ENCODE measurements at regions not wholly inside any gene's neighbourhood (a gene's known extent, or its start where the extent isn't known, plus 50 kb on each side); places are given as distances from the start of the nearest gene placed in this dataset.

- ATAC-seq (ENCODE audit: poor library complexity): no peak
- intact Hi-C loops (cut with DNase I): loop anchor here (2.0 to 5.0 kb wide), 3 partner anchors 45 to 125 kb away; partner anchors contain the start of gene CSNK1A1
- DNase-seq: no peak
These were observed 62.9 kb upstream of the IL17B start for GRCh38 chr5:149441986-149442385.

- DNase-seq (no peak), ATAC-seq (ENCODE audit: poor library complexity) (no peak)
- intact Hi-C loops (cut with DNase I): loop anchor here (5.0 kb wide), 2 partner anchors 46 to 126 kb away; no protein-coding TSS in a partner anchor
These were observed 62.2 kb upstream of the IL17B start for GRCh38 chr5:149441194-149441753.

- DNase-seq (no peak), ATAC-seq (ENCODE audit: poor library complexity) (no peak)
- intact Hi-C loops (cut with DNase I): loop anchor here (5.0 kb wide), 2 partner anchors 47 to 127 kb away; no protein-coding TSS in a partner anchor
These were observed 60.9 kb upstream of the IL17B start for GRCh38 chr5:149439899-149440542.

- ATAC-seq (ENCODE audit: poor library complexity) (no peak), DNase-seq (no peak)
- intact Hi-C loops (cut with DNase I): no loop called here
These were observed 59.6 kb upstream of the IL17B start for GRCh38 chr5:149438711-149439132.

GRCh38 chr5:149438281-149438680 lies 59.2 kb upstream of the IL17B start:
- ATAC-seq (ENCODE audit: poor library complexity) (no peak), DNase-seq (no peak)
- intact Hi-C loops (cut with DNase I): no loop called here

- DNase-seq: no peak
- no peak for ATAC-seq (ENCODE audit: poor library complexity)
- intact Hi-C loops (cut with DNase I): no loop called here
These were observed 58.4 kb upstream of the IL17B start for GRCh38 chr5:149437391-149438040.

- ATAC-seq (ENCODE audit: poor library complexity): no peak
- DNase-seq: no peak
- intact Hi-C loops (cut with DNase I): no loop called here
These were observed 56.6 kb upstream of the IL17B start for GRCh38 chr5:149435660-149436059.

- intact Hi-C loops (cut with DNase I): no loop called here
- ATAC-seq (ENCODE audit: poor library complexity) (no peak), DNase-seq (no peak)
These were observed 55.9 kb upstream of the IL17B start for GRCh38 chr5:149435015-149435376.

- intact Hi-C loops (cut with DNase I): no loop called here
- ATAC-seq (ENCODE audit: poor library complexity) (peak; percentile 36), DNase-seq (no peak)
These were observed 55.3 kb upstream of the IL17B start for GRCh38 chr5:149434162-149435014.

- DNase-seq (no peak), ATAC-seq (ENCODE audit: poor library complexity) (peak; percentile 15)
- intact Hi-C loops (cut with DNase I): no loop called here
These were observed 54.5 kb upstream of the IL17B start for GRCh38 chr5:149433524-149434131.

- peak; percentile 17 for ATAC-seq (ENCODE audit: poor library complexity)
- DNase-seq: no peak
- intact Hi-C loops (cut with DNase I): no loop called here
These were observed 53.9 kb upstream of the IL17B start for GRCh38 chr5:149432911-149433401.

- DNase-seq (no peak), ATAC-seq (ENCODE audit: poor library complexity) (peak; percentile 11)
- intact Hi-C loops (cut with DNase I): no loop called here
These were observed 53.3 kb upstream of the IL17B start for GRCh38 chr5:149432376-149432775.

GRCh38 chr5:149429839-149430721 lies 51.0 kb upstream of the IL17B start:
- DNase-seq (peak; percentile 76), ATAC-seq (ENCODE audit: poor library complexity) (peak; percentile 9)
- intact Hi-C loops (cut with DNase I): loop anchor here (2.0 kb wide), 1 partner anchor 47 kb away; no protein-coding TSS in a partner anchor

Small RNAs in the stretch of these regions (microRNA-seq; reads per million reads assigned to microRNA genes)
- 3,202 reads per million, percentile 89 among the genes with 10 or more reads in this experiment for gene MIR145

Data from Right ventricle myocardium superior (tissue), 1 donor.